ENCODE measurements at regions not wholly inside any gene's neighbourhood (a gene's known extent, or its start where the extent isn't known, plus 50 kb on each side); places are given as distances from the start of the nearest gene placed in this dataset.

DNA sequence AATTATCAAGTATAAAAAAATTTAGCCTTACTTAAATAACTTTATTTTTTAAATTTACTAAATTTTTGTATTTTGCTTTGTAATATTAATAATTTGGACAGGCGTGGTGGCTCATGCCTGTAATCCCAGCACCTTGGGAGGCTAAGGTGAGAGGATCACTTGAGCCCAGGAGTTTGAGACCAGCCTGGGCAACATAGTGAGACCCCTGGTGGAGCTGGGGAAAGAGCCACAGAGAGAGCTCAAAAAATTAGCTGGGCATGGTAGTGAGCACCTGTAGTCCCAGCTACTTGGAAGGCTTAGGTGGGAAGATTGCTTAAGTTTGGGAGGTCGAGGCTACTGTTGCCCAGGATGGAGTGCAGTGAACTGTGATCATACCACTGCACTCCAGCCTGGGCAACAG, 143.5 kb downstream of the B3GNT2 start:
- CTCF ChIA-PET: interaction anchor here (1.1 to 1.8 kb wide), 2 partner anchors 139 to 346 kb away, joined by 3 to 6 read pairs; no protein-coding TSS in a partner anchor
- Mint-ChIP-seq H3K9me3 (ENCODE audit: insufficient read depth) (no peaks in the 10 kb centered on the region), H3K27ac (no peak overlapping the region), H3K4me1 (ENCODE audit: low read depth) (peaks cover 2% of the 10 kb centered on the region), H3K27me3 (ENCODE audit: low read depth) (no peaks in the 10 kb centered on the region), H3K4me3 (no peak overlapping the region), H3K36me3 (ENCODE audit: low read depth) (no peaks in the 10 kb centered on the region)
- ATAC-seq (no peak), DNase-seq (no peak)
- POLR2A ChIA-PET: interaction anchor here (0.6 kb wide), 1 partner anchor 123 kb away, joined by 3 read pairs; no protein-coding TSS in a partner anchor

GRCh38 chr2:62338111-62338510, 142.2 kb downstream of the B3GNT2 start:
- Mint-ChIP-seq H3K27ac (no peak overlapping the region), H3K36me3 (ENCODE audit: low read depth) (no peaks in the 10 kb centered on the region), H3K9me3 (ENCODE audit: insufficient read depth) (no peaks in the 10 kb centered on the region), H3K4me3 (no peak overlapping the region), H3K27me3 (ENCODE audit: low read depth) (no peaks in the 10 kb centered on the region), H3K4me1 (ENCODE audit: low read depth) (peaks cover 4% of the 10 kb centered on the region)
- DNase-seq (no peak), ATAC-seq (no peak)
- ChIA-PET POLR2A (no interaction called here), CTCF (no interaction called here)

DNA sequence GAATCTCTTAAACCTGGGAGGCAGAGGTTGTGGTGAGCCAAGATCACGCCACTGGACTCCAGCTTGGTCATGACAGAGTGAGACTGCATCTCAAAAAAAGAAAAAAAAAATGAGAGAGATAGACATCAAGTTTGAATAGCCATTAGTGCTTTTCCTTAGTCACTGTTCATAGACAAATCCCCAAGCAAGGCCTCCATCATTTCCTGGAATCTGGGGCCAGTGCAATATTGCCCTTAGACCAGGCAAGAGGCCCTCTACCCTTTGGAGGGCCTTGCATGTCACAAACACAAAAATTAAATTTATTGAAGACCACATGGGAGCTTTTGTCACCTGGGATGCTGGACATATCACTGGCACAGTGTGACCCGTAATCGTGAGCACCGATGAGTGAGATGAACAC, 141.5 kb downstream of the B3GNT2 start:
- H3K4me3 Mint-ChIP-seq: no peak overlapping the region
- DNase-seq: no peak
- no peaks in the 10 kb centered on the region for H3K36me3 Mint-ChIP-seq (ENCODE audit: low read depth)
- H3K27ac Mint-ChIP-seq: no peak overlapping the region
- ChIA-PET POLR2A (no interaction called here), CTCF (no interaction called here)
- no peaks in the 10 kb centered on the region for H3K9me3 Mint-ChIP-seq (ENCODE audit: insufficient read depth)
- no peak for ATAC-seq
- H3K4me1 Mint-ChIP-seq (ENCODE audit: low read depth): peaks cover 11% of the 10 kb centered on the region
- no peaks in the 10 kb centered on the region for H3K27me3 Mint-ChIP-seq (ENCODE audit: low read depth)

GRCh38 chr2:62335612-62336011, 139.7 kb downstream of the B3GNT2 start:
- peaks cover 14% of the 10 kb centered on the region for H3K4me1 Mint-ChIP-seq (ENCODE audit: low read depth)
- H3K4me3 Mint-ChIP-seq: no peak overlapping the region
- no peak for DNase-seq
- CTCF ChIA-PET: no interaction called here
- no peak for ATAC-seq
- no peaks in the 10 kb centered on the region for H3K9me3 Mint-ChIP-seq (ENCODE audit: insufficient read depth)
- no peaks in the 10 kb centered on the region for H3K36me3 Mint-ChIP-seq (ENCODE audit: low read depth)
- POLR2A ChIA-PET: no interaction called here
- H3K27me3 Mint-ChIP-seq (ENCODE audit: low read depth): no peaks in the 10 kb centered on the region
- no peak overlapping the region for H3K27ac Mint-ChIP-seq

DNA sequence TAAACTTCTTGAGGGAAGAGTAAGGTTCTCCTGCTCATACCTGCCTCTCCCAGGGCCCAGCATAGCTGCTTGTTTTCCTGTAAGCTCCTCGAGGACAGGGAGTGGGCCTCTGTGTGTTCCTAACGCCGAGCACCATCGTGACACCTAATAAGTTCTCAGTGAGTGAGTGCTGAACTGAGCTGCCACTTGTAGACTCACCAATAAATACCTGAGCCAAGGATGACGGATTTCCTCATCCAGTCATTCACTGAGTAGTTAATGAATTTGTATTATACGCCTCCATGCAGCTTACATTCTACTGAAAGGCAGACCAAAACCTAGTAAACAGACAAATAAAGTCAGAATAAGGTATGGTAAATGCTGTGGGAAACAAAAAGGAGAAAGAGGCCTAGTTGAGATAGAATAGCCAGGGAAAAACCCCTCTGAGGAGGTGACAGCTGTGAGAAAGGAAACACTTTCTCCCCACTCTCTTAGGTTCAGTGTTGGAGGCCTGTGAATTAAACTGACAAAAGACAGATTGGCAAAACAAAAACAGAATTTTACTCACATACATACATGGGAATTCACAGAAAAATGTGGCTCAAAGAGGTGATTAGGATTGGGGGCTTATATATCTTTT, 138.6 kb downstream of the B3GNT2 start:
- Mint-ChIP-seq H3K27ac (no peak overlapping the region), H3K4me3 (no peak overlapping the region), H3K27me3 (ENCODE audit: low read depth) (no peaks in the 10 kb centered on the region), H3K36me3 (ENCODE audit: low read depth) (peaks cover 2% of the 10 kb centered on the region), H3K4me1 (ENCODE audit: low read depth) (peaks cover 14% of the 10 kb centered on the region), H3K9me3 (ENCODE audit: insufficient read depth) (peaks cover 5% of the 10 kb centered on the region)
- POLR2A ChIA-PET: interaction anchor here (0.8 kb wide), 1 partner anchor 29 kb away, joined by 3 read pairs; no protein-coding TSS in a partner anchor
- DNase-seq: no peak
- CTCF ChIA-PET: interaction anchor here (0.8 to 0.9 kb wide), 2 partner anchors 21 to 27 kb away, joined by 3 read pairs; no protein-coding TSS in a partner anchor
- ATAC-seq: no peak

GRCh38 chr2:62334009-62334408, 138.1 kb downstream of the B3GNT2 start:
- peaks cover 5% of the 10 kb centered on the region for H3K9me3 Mint-ChIP-seq (ENCODE audit: insufficient read depth)
- no peaks in the 10 kb centered on the region for H3K27me3 Mint-ChIP-seq (ENCODE audit: low read depth)
- H3K27ac Mint-ChIP-seq: no peak overlapping the region
- peaks cover 14% of the 10 kb centered on the region for H3K4me1 Mint-ChIP-seq (ENCODE audit: low read depth)
- ATAC-seq (no peak), DNase-seq (no peak)
- H3K4me3 Mint-ChIP-seq: no peak overlapping the region
- ChIA-PET CTCF (interaction anchor here (0.8 to 1.0 kb wide), 3 partner anchors 13 to 27 kb away, joined by 3 read pairs; no protein-coding TSS in a partner anchor), POLR2A (interaction anchor here (0.8 kb wide), 1 partner anchor 29 kb away, joined by 3 read pairs; no protein-coding TSS in a partner anchor)
- peaks cover 2% of the 10 kb centered on the region for H3K36me3 Mint-ChIP-seq (ENCODE audit: low read depth)

- no peak for ATAC-seq
- Mint-ChIP-seq H3K27ac (no peak overlapping the region), H3K4me1 (ENCODE audit: low read depth) (peaks cover 26% of the 10 kb centered on the region), H3K27me3 (ENCODE audit: low read depth) (no peaks in the 10 kb centered on the region), H3K36me3 (ENCODE audit: low read depth) (peaks cover 6% of the 10 kb centered on the region), H3K9me3 (ENCODE audit: insufficient read depth) (peaks cover 21% of the 10 kb centered on the region), H3K4me3 (no peak overlapping the region)
- ChIA-PET POLR2A (no interaction called here), CTCF (interaction anchor here (1.0 to 2.4 kb wide), 4 partner anchors 9 to 338 kb away, joined by 3 to 7 read pairs (median 6); no protein-coding TSS in a partner anchor)
- no peak for DNase-seq
These were observed 135.0 kb downstream of the B3GNT2 start for GRCh38 chr2:62330959-62331358.

DNA sequence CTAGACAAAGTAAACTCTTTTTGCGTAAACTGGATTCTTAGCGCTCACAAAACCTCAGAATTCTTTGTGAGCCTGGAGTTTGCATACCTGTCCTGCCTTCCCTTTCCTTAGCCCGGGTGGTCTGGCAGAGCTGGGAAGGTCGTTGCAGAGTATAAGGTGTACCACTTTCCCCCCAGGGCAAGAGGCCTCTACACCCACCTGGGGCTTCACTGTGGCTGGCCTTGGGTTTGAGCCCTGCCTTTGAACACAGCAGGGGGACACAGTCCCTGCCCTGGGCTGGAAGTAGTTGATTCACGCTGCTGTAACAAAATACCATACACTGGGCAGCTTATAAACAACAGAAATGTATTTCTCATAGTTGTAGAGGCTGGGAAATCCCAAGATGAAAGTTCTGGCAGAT, 133.9 kb downstream of the B3GNT2 start:
- no peak for ATAC-seq
- H3K27ac Mint-ChIP-seq: no peak overlapping the region
- H3K36me3 Mint-ChIP-seq (ENCODE audit: low read depth): peaks cover 12% of the 10 kb centered on the region
- H3K9me3 Mint-ChIP-seq (ENCODE audit: insufficient read depth): peaks cover 30% of the 10 kb centered on the region
- H3K4me3 Mint-ChIP-seq: no peak overlapping the region
- H3K4me1 Mint-ChIP-seq (ENCODE audit: low read depth): peaks cover 26% of the 10 kb centered on the region
- POLR2A ChIA-PET: no interaction called here
- CTCF ChIA-PET: interaction anchor here (1.2 kb wide), 1 partner anchor 28 kb away, joined by 4 read pairs; no protein-coding TSS in a partner anchor
- no peaks in the 10 kb centered on the region for H3K27me3 Mint-ChIP-seq (ENCODE audit: low read depth)
- no peak for DNase-seq

DNA sequence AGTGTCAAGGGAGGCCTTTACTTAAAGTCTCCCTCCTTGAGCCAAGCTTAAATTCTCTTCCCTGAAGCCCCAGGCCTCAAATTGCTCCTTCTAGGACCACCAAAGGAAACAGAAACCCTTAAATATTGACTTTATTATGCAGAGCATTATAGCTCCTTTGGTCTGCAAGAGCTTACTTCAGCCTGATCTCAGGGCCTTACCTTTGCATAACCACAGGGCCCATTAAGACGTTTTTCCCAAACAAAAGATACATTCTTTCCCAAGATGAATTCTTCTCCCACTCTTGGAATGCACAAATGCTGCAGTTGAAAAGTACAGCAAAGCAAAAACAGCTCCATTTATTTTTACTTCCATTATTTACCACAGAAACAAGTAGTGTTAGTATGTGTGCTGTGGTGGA, 130.8 kb downstream of the B3GNT2 start:
- no peaks in the 10 kb centered on the region for H3K27me3 Mint-ChIP-seq (ENCODE audit: low read depth)
- peaks cover 17% of the 10 kb centered on the region for H3K4me1 Mint-ChIP-seq (ENCODE audit: low read depth)
- H3K9me3 Mint-ChIP-seq (ENCODE audit: insufficient read depth): peaks cover 31% of the 10 kb centered on the region
- no peak for DNase-seq
- H3K27ac Mint-ChIP-seq: no peak overlapping the region
- ChIA-PET POLR2A (interaction anchor here (0.9 kb wide), 1 partner anchor 12 kb away, joined by 3 read pairs; no protein-coding TSS in a partner anchor), CTCF (no interaction called here)
- no peak for ATAC-seq
- no peak overlapping the region for H3K4me3 Mint-ChIP-seq
- peaks cover 15% of the 10 kb centered on the region for H3K36me3 Mint-ChIP-seq (ENCODE audit: low read depth)

DNA sequence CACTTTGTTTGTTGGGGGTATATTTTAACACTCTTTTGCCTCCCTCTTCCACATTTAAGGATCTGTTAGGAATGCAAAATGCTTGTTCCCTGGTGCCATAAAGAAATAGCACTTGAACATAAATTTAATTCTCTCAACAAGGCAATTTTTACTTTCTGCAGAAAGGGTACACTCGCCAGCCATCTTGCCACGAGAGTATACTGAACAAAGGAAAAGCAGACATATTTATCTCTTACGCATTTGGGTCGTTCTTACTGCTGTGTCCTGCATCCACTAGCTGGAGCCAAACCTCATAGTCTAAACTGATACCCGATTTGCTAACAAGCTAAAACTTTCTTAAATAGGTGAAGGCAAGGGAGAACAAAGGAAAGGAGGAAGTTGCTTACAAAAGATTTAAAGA, 129.5 kb downstream of the B3GNT2 start:
- ATAC-seq (no peak), DNase-seq (no peak)
- ChIA-PET CTCF (no interaction called here), POLR2A (no interaction called here)
- H3K27ac Mint-ChIP-seq: no peak overlapping the region
- H3K4me1 Mint-ChIP-seq (ENCODE audit: low read depth): peaks cover 28% of the 10 kb centered on the region
- H3K9me3 Mint-ChIP-seq (ENCODE audit: insufficient read depth): peaks cover 31% of the 10 kb centered on the region
- peaks cover 15% of the 10 kb centered on the region for H3K36me3 Mint-ChIP-seq (ENCODE audit: low read depth)
- no peaks in the 10 kb centered on the region for H3K27me3 Mint-ChIP-seq (ENCODE audit: low read depth)
- no peak overlapping the region for H3K4me3 Mint-ChIP-seq

DNA sequence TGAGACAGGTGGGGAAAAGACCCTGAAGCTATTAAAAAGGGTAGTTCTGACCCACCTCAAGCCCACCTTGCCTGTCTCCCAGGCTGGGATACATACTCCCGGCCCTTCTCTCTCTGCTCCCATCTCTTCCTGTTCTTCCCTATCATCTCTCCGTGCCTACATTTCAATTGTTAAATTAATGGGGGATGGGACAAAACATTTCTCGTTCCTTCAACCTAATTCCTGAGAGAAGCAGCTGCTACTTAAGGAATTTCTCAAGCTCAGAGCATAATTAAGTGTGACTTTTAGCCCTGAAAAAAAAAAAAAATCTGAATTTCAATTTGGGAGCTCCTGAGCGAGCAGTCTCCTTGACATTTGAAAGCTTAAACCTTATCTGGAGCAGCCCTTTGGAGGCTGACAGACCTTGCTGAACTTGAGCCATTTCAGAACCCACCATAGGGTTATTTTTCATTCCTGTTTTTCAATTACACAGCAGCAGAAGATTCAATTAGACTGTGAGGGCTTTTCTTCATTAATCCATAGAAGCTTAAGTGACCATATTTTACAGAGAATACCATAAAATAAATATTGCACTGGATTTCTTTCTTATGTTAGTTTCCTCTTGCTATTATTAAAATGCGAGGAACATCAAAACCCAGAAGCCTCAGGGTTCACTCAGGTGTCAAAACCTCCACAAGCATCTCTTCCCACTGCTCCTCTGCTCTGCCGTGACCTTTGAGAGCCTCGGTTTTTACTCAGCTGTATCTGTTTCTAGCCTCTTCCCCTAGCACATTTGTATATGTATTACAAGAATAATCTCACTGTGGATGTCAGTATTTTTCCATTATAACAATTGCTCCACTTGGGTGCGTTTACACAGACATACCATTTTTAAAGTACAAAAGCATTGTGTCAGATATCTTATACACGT, 125.7 kb downstream of the B3GNT2 start:
- DNase-seq: no peak
- peak overlapping the region; percentile 32 for H3K27ac Mint-ChIP-seq
- peaks cover 17% of the 10 kb centered on the region for H3K9me3 Mint-ChIP-seq (ENCODE audit: insufficient read depth)
- CTCF ChIA-PET: interaction anchor here (0.8 to 1.0 kb wide), 4 partner anchors 11 to 328 kb away, joined by 3 to 7 read pairs (median 3); no protein-coding TSS in a partner anchor
- ATAC-seq: no peak
- H3K4me1 Mint-ChIP-seq (ENCODE audit: low read depth): peaks cover 30% of the 10 kb centered on the region
- H3K4me3 Mint-ChIP-seq: no peak overlapping the region
- no peaks in the 10 kb centered on the region for H3K27me3 Mint-ChIP-seq (ENCODE audit: low read depth)
- POLR2A ChIA-PET: no interaction called here
- peaks cover 11% of the 10 kb centered on the region for H3K36me3 Mint-ChIP-seq (ENCODE audit: low read depth)
